NCI-H524 (cell line): ENCODE measurements at regions not wholly inside any gene's neighbourhood (a gene's known extent, or its start where the extent isn't known, plus 50 kb on each side); places are given as distances from the start of the nearest gene placed in this dataset.

ENCODE experiments used
- DNase-seq, 2 experiments: peaks; one replicate each; lab custom pipeline; 2025; lab: John Stamatoyannopoulos, UW

GRCh38 chr6:122122202-122122601 is 277.2 kb upstream of the HSF2 start:
- DNase-seq: no peak

DNA sequence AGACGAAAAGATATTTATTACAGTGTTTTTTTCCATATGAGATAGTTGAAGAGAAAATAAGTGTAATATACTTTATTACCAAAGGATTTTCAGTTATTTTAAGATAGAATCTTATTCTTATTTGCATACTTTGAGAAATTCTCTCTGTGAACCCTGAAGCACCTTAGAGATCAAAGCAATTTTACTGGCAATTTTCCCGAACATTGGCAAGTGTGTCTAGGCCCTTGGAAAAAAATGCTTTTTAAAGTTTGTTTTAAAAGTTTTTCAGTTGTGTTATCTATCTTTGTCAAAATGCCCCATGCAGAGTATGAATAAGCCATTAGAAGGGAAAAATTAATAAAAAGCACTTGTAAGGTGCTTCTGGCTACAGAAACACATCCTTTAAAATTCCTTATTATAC is 276.8 kb upstream of the HSF2 start:
- DNase-seq: no peak

DNA sequence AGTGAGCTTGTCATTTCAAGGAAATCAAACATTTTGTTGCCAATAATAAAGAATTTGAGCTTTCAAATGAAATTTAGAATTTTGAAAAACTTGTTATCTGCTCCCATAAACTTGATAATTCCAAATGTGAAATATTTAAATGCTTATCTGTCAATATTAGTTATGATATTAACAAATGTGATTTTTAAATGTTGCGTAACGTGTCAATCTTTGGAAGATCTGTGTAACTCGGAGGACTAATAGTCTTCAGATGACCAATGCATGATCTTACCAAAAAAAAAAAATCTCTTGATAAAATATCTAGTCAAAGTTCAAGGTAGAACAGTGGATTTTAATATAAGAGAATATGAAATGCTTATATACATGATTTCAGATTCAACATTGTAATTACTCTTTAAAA is 274.5 kb upstream of the HSF2 start:
- DNase-seq: no peak

- DNase-seq: no peak
These were observed 272.6 kb upstream of the HSF2 start for GRCh38 chr6:122126894-122127293.

GRCh38 chr6:122128445-122128844 is 271.0 kb upstream of the HSF2 start:
- DNase-seq: no peak

DNA sequence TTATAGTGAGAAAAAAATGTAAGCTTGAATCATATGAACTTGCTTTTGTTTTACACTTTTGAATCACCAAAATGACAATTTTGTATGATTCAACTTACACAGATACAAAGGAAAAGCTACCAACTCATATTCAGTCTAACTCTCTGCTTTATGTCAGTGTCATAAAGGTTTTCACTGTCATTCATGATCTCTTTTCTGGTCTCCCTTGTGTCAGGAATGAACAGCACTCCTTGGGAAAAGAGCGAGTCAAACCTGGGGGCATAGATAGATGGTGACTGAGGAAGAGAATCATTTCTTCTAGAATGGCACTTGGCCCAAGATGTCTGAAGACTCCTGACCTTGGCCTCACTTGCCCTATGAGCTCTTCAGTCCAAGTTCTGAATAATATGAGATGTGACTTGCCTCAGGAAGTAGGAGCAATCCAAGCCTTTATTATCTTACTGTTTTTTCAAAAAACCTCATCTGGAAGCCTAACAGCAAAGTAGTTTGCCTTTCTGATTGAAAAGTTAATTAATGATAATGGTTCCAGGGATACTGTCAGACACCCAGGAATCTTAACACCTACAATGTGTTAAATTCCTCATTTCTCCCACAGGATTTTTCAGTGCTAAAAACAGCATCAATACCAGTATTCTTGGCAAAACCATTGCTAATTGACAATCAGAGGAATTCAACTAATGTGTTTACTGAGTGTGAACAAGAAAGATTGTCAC is 270.0 kb upstream of the HSF2 start:
- DNase-seq: no peak

- no peak for DNase-seq
These were observed 269.5 kb upstream of the HSF2 start for GRCh38 chr6:122130026-122130348.

DNA sequence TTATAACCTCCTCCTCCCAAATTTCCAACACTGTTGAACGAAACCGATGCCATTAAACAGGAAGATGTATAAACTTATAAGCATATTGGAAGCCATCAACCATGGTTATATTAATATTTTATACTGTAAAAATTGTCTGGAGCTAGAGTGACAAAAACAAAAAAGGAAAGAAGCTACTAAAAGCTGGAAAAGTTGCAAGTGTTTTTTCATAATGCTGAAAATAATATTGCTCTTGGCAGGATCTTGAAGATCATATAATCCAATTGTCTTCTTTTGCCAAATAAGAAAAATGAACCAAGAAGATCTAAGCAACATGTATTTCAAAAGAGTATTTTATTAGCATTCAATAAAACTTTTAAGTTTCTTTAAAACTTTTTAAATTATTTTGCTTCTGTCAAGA is 268.9 kb upstream of the HSF2 start:
- DNase-seq: no peak

DNA sequence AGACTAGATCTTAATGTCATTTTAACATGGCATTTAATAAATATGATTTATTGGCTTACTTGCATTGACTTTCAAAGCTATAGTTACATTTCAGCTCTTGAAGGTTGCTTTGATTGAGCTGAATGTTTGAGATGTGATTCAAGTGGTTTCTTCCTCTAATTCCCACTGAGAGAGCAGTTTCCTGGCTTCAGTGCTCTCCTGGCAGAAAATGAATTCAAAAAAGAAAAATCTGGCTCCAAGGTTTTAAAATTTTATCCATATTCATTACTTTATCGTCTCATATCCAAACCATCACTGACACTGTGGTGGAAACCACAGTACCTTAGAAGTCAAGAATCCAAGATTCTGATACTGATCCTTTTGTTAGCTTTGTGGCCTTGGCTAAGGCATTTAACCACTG is 263.1 kb upstream of the HSF2 start:
- no peak for DNase-seq

DNA sequence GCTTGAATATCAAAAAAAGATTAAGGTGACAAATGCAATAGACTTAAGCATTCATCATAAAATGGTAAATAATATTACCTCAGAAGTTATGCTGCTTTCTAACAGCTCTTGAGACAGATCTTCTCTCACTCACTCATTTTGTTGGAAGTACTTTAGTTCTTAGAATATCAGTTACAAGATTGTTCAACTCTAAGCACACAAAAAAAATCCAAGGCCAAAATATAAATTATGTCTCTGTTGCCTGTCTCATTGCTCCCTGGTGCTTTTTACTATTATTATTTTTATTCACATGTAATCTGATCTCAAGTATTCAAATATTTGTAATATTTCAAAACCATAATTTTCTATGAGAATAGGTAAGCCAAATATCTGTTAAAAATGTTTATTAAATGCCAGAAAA is 259.4 kb upstream of the HSF2 start:
- DNase-seq: no peak

GRCh38 chr6:122141246-122141645 is 258.2 kb upstream of the HSF2 start:
- DNase-seq: no peak

DNA sequence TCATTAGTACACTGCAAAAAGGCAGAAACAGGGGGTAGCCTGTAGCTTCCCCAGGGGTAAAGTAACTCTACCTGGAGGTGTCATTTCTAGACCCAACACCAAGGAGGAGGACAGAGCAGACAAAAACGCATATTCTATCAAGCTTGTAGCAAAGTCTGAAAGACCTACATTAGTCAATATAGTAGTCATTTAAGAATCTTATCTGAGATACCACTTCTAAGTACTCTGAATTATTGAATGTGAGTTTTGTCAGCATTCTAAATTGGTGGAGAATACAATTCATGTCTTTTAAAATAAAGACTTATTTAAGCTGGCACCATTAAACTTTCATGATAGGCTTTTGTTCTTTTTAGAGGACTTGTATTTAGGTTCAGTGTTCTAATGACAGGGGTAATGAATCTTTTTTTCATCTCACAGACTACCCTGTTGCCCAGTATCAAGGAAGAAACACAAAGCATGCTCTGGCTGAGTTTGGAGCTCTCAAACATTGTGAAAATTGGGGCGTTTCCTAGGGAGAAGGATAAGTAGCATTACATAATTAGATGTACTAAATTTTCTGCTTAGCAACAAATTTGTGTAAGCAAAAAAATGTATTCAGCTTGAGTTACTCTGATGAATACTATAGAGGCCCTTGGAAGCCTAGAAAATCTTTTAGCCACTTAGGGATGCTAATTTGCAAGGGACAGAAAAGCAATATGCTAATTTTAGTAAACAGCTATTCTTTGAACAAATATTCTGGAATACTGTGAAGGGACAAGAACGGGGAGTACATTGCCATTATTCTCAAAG is 255.4 kb upstream of the HSF2 start:
- no peak for DNase-seq

- DNase-seq: no peak
These were observed 254.2 kb upstream of the HSF2 start for GRCh38 chr6:122145246-122145645.

- DNase-seq: no peak
These were observed 253.7 kb upstream of the HSF2 start for GRCh38 chr6:122145741-122146240.

GRCh38 chr6:122147291-122147690 is 252.2 kb upstream of the HSF2 start:
- no peak for DNase-seq

- DNase-seq: no peak
These were observed 248.4 kb upstream of the HSF2 start for GRCh38 chr6:122151066-122151465.

- DNase-seq: no peak
These were observed 247.7 kb upstream of the HSF2 start for GRCh38 chr6:122151763-122152162.

DNA sequence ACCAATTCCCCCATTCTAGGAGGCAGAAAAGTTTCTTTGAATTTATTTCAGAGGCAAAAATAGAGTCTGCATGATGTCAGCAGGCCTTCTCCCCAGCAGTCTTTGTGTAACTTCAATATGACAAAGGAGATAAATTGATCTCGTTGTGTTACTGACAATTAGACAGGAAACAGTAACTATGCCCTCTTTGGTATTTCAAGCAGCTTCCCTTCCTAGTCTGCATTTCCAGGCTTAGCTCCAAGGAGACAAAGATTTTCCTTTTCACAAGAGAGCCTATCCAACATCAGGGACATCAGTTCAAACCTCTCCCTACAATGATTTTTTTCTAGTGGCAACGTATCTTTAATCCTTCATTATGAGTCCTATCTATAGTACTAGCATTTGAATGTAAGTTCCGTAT is 245.9 kb upstream of the HSF2 start:
- no peak for DNase-seq

GRCh38 chr6:122154155-122154554 is 245.3 kb upstream of the HSF2 start:
- DNase-seq: no peak

- DNase-seq: no peak
These were observed 244.4 kb upstream of the HSF2 start for GRCh38 chr6:122154912-122155575.

- no peak for DNase-seq
These were observed 238.3 kb upstream of the HSF2 start for GRCh38 chr6:122161136-122161535.

- DNase-seq: no peak
These were observed 234.4 kb upstream of the HSF2 start for GRCh38 chr6:122165014-122165413.

- DNase-seq: no peak
These were observed 229.2 kb upstream of the HSF2 start for GRCh38 chr6:122170274-122170673.
